Naive thymus-derived CD4-positive, alpha-beta T cell (primary cell): ENCODE measurements at regions not wholly inside any gene's neighbourhood (a gene's known extent, or its start where the extent isn't known, plus 50 kb on each side); places are given as distances from the start of the nearest gene placed in this dataset.

Experiments used
- ATAC-seq: fragments of 150-1000 bp; cut with Tn5 transposase; 2 replicates; pipeline ENCODE4 v1.10.0; 2021; ENCODE audit warnings: mild to moderate bottlenecking, moderate library complexity
- CTCF ChIA-PET: fragments of 350-600 bp; sonication (Branson Sonifier 250); formaldehyde crosslinking; loops from one replicate; lab custom pipeline; 2021; ENCODE audit warnings: antibody characterized with exemption; lab: Charles Lee
- POLR2A ChIA-PET: fragments of 350-600 bp; sonication (Branson Sonifier 250); formaldehyde crosslinking; loops from one replicate; lab custom pipeline; 2021; ENCODE audit warnings: antibody characterized with exemption, inconsistent platforms; lab: Charles Lee
- DNase-seq, 9 donors: peaks; one replicate each; pipeline versions ENCODE4 v3.0.0 to v3.0.0-alpha.2; 2020 to 2022; ENCODE audit warnings: mixed read lengths in 1 of 9
- H3K27ac ChIP-seq: one replicate; pipeline ENCODE4 v1.7.0; 2013; ENCODE audit warnings: mild to moderate bottlenecking, low read depth, low read length, moderate library complexity
- H3K27me3 ChIP-seq, 2 donors: one replicate each; pipeline ENCODE4 v1.7.0; 2013; ENCODE audit warnings: low read length in 2 of 2, mild to moderate bottlenecking in 2 of 2, moderate library complexity in 2 of 2; ENCODE audit not compliant: control insufficient read depth in 2 of 2, insufficient read depth in 2 of 2
- H3K36me3 ChIP-seq, 3 experiments: 1 replicate in 2 of 3; 2 replicates in 1 of 3; pipeline ENCODE4 v1.7.0; 2013; ENCODE audit warnings: low read length in 3 of 3, mild to moderate bottlenecking in 3 of 3, moderate library complexity in 1 of 3; ENCODE audit not compliant: insufficient read depth in 3 of 3, control insufficient read depth in 2 of 3
- H3K4me1 ChIP-seq, 2 donors: one replicate each; pipeline ENCODE4 v1.7.0; 2013; ENCODE audit warnings: low read length in 2 of 2, mild to moderate bottlenecking in 2 of 2, moderate library complexity in 1 of 2; ENCODE audit not compliant: control insufficient read depth in 2 of 2, insufficient read depth in 2 of 2
- H3K4me3 ChIP-seq: 2 replicates; pipeline ENCODE4 v1.7.0; 2013; ENCODE audit warnings: mild to moderate bottlenecking, low read length
- H3K9me3 ChIP-seq, 3 experiments: 1 replicate in 2 of 3; 2 replicates in 1 of 3; pipeline ENCODE4 v1.7.0; 2013; ENCODE audit warnings: low read length in 3 of 3; ENCODE audit not compliant: control insufficient read depth in 2 of 3
- H3K27ac Mint-ChIP-seq, 9 donors: one replicate each; pipeline ENCODE4 v1.8.0; 2020 to 2022; ENCODE audit warnings: mixed read lengths in 9 of 9, mild to moderate bottlenecking in 8 of 9, moderate library complexity in 5 of 9, inconsistent platforms in 2 of 9
- H3K27me3 Mint-ChIP-seq, 5 donors: one replicate each; pipeline ENCODE4 v1.8.0; 2021 to 2022; ENCODE audit warnings: mixed read lengths in 5 of 5, mild to moderate bottlenecking in 1 of 5
- H3K36me3 Mint-ChIP-seq, 5 donors: one replicate each; pipeline ENCODE4 v1.8.0; 2020 to 2022; ENCODE audit warnings: mixed read lengths in 5 of 5, mild to moderate bottlenecking in 3 of 5, inconsistent platforms in 1 of 5
- H3K4me1 Mint-ChIP-seq, 7 donors: one replicate each; pipeline ENCODE4 v1.8.0; 2020 to 2022; ENCODE audit warnings: mixed read lengths in 7 of 7, mild to moderate bottlenecking in 3 of 7, inconsistent platforms in 1 of 7
- H3K4me3 Mint-ChIP-seq, 10 donors: one replicate each; pipeline ENCODE4 v1.8.0; 2020 to 2022; ENCODE audit warnings: mild to moderate bottlenecking in 10 of 10, mixed read lengths in 10 of 10, moderate library complexity in 6 of 10, inconsistent platforms in 2 of 10
- H3K9me3 Mint-ChIP-seq, 11 donors: one replicate each; pipeline ENCODE4 v1.8.0; 2020 to 2022; ENCODE audit warnings: mixed read lengths in 11 of 11, mild to moderate bottlenecking in 4 of 11, inconsistent platforms in 1 of 11, moderate library complexity in 1 of 11
- intact Hi-C, 2 donors: fragments of 100-400 bp; cut with micrococcal nuclease; formaldehyde crosslinking; loops; one replicate each; pipeline ENCODE4 v1.15.1; 2023

- peaks cover 0 to 9% (median 0%) of the 10 kb centered on the region in 11 donors for H3K9me3 Mint-ChIP-seq
- POLR2A ChIA-PET: no interaction called here
- H3K36me3 ChIP-seq: no peaks in the 10 kb centered on the region
- no peaks in the 10 kb centered on the region for H3K27me3 ChIP-seq
- H3K4me3 ChIP-seq: no peak overlapping the region
- no peaks in the 10 kb centered on the region for H3K9me3 ChIP-seq
- no peak overlapping the region for H3K4me3 Mint-ChIP-seq
- DNase-seq (no peak), ATAC-seq (no peak)
- no peaks in the 10 kb centered on the region for H3K4me1 ChIP-seq
- H3K27ac ChIP-seq: no peak overlapping the region
- intact Hi-C loops: no loop called here
- peaks cover 0 to 2% (median 0%) of the 10 kb centered on the region in 7 donors for H3K4me1 Mint-ChIP-seq
- no peak overlapping the region for H3K27ac Mint-ChIP-seq
- H3K27me3 Mint-ChIP-seq: peaks cover 0 to 6% (median 0%) of the 10 kb centered on the region in 5 donors
- H3K36me3 Mint-ChIP-seq: no peaks in the 10 kb centered on the region
- CTCF ChIA-PET: no interaction called here
Measured at GRCh38 chr9:16348531-16348930, 521.9 kb downstream of the BNC2 start.

- Histone ChIP-seq H3K36me3 (no peaks in the 10 kb centered on the region), H3K27me3 (no peaks in the 10 kb centered on the region), H3K27ac (no peak overlapping the region), H3K9me3 (no peaks in the 10 kb centered on the region), H3K4me1 (no peaks in the 10 kb centered on the region), H3K4me3 (no peak overlapping the region)
- Mint-ChIP-seq H3K4me1 (no peaks in the 10 kb centered on the region), H3K27me3 (peaks cover 0 to 3% (median 0%) of the 10 kb centered on the region in 5 donors), H3K4me3 (no peak overlapping the region), H3K27ac (no peak overlapping the region), H3K9me3 (peaks cover 0 to 6% (median under 1%) of the 10 kb centered on the region in 11 donors), H3K36me3 (no peaks in the 10 kb centered on the region)
- intact Hi-C loops: no loop called here
- ATAC-seq (no peak), DNase-seq (no peak)
- ChIA-PET POLR2A (no interaction called here), CTCF (no interaction called here)
Measured at GRCh38 chr9:16352251-16352650, 518.2 kb downstream of the BNC2 start.

GRCh38 chr9:16352791-16353401, 517.6 kb downstream of the BNC2 start:
- no peaks in the 10 kb centered on the region for H3K9me3 ChIP-seq
- H3K36me3 ChIP-seq: no peaks in the 10 kb centered on the region
- DNase-seq: no peak
- no peaks in the 10 kb centered on the region for H3K27me3 ChIP-seq
- H3K4me3 ChIP-seq: no peak overlapping the region
- intact Hi-C loops: no loop called here
- H3K4me1 Mint-ChIP-seq: no peaks in the 10 kb centered on the region
- H3K27ac ChIP-seq: no peak overlapping the region
- no peak overlapping the region for H3K27ac Mint-ChIP-seq
- peaks cover 0 to 4% (median 0%) of the 10 kb centered on the region in 11 donors for H3K9me3 Mint-ChIP-seq
- H3K4me3 Mint-ChIP-seq: no peak overlapping the region
- H3K36me3 Mint-ChIP-seq: no peaks in the 10 kb centered on the region
- ATAC-seq: no peak
- no peaks in the 10 kb centered on the region for H3K4me1 ChIP-seq
- no peaks in the 10 kb centered on the region for H3K27me3 Mint-ChIP-seq
- ChIA-PET CTCF (no interaction called here), POLR2A (no interaction called here)

- Mint-ChIP-seq H3K36me3 (no peaks in the 10 kb centered on the region), H3K27ac (no peak overlapping the region), H3K9me3 (peaks cover 0 to 5% (median 2%) of the 10 kb centered on the region in 11 donors), H3K4me3 (no peak overlapping the region), H3K27me3 (no peaks in the 10 kb centered on the region), H3K4me1 (no peaks in the 10 kb centered on the region)
- ATAC-seq: no peak
- ChIA-PET POLR2A (no interaction called here), CTCF (no interaction called here)
- no peaks in the 10 kb centered on the region for H3K36me3 ChIP-seq
- H3K4me1 ChIP-seq: no peaks in the 10 kb centered on the region
- no peak for DNase-seq
- no peak overlapping the region for H3K27ac ChIP-seq
- H3K4me3 ChIP-seq: no peak overlapping the region
- no peaks in the 10 kb centered on the region for H3K27me3 ChIP-seq
- no peaks in the 10 kb centered on the region for H3K9me3 ChIP-seq
- intact Hi-C loops: no loop called here
Measured at GRCh38 chr9:16356196-16356765, 514.2 kb downstream of the BNC2 start.

- ChIA-PET CTCF (no interaction called here), POLR2A (no interaction called here)
- H3K4me1 Mint-ChIP-seq: no peaks in the 10 kb centered on the region
- H3K4me1 ChIP-seq: no peaks in the 10 kb centered on the region
- H3K36me3 ChIP-seq: no peaks in the 10 kb centered on the region
- no peak overlapping the region for H3K4me3 Mint-ChIP-seq
- peaks cover 0 to 5% (median 2%) of the 10 kb centered on the region in 11 donors for H3K9me3 Mint-ChIP-seq
- no peak overlapping the region for H3K27ac Mint-ChIP-seq
- no peak overlapping the region for H3K27ac ChIP-seq
- no peaks in the 10 kb centered on the region for H3K9me3 ChIP-seq
- DNase-seq: no peak
- ATAC-seq: no peak
- H3K4me3 ChIP-seq: no peak overlapping the region
- H3K36me3 Mint-ChIP-seq: no peaks in the 10 kb centered on the region
- no peaks in the 10 kb centered on the region for H3K27me3 Mint-ChIP-seq
- H3K27me3 ChIP-seq: no peaks in the 10 kb centered on the region
- intact Hi-C loops: no loop called here
Measured at GRCh38 chr9:16357828-16358227, 512.6 kb downstream of the BNC2 start.

GRCh38 chr9:16358751-16359150, 511.7 kb downstream of the BNC2 start:
- ATAC-seq (no peak), DNase-seq (no peak)
- H3K36me3 Mint-ChIP-seq: no peaks in the 10 kb centered on the region
- H3K4me1 Mint-ChIP-seq: no peaks in the 10 kb centered on the region
- Histone ChIP-seq H3K4me3 (no peak overlapping the region), H3K27ac (no peak overlapping the region), H3K36me3 (no peaks in the 10 kb centered on the region), H3K9me3 (no peaks in the 10 kb centered on the region), H3K27me3 (no peaks in the 10 kb centered on the region), H3K4me1 (no peaks in the 10 kb centered on the region)
- H3K27ac Mint-ChIP-seq: no peak overlapping the region
- ChIA-PET POLR2A (no interaction called here), CTCF (no interaction called here)
- no peaks in the 10 kb centered on the region for H3K27me3 Mint-ChIP-seq
- intact Hi-C loops: no loop called here
- peaks cover 0 to 5% (median 2%) of the 10 kb centered on the region in 11 donors for H3K9me3 Mint-ChIP-seq
- H3K4me3 Mint-ChIP-seq: no peak overlapping the region
